RWPE1 (cell line): ENCODE measurements at regions not wholly inside any gene's neighbourhood (a gene's known extent, or its start where the extent isn't known, plus 50 kb on each side); places are given as distances from the start of the nearest gene placed in this dataset.

Source experiments
- CTCF ChIA-PET: fragments of 350-600 bp; sonication (Branson Sonifier 250); formaldehyde crosslinking; extraction: SDS; loops from one replicate; lab custom pipeline; 2021; lab: Yijun Ruan, JAX
- POLR2A ChIA-PET: fragments of 400-600 bp; formaldehyde crosslinking; extraction: SDS; loops from one replicate; lab custom pipeline; 2020; ENCODE audit warnings: antibody characterized with exemption; ENCODE audit not compliant: low non-redundant PET; lab: Yijun Ruan, JAX
- DNase-seq: peaks from one replicate; pipeline ENCODE4 v3.0.0; 2012; ENCODE audit warnings: low spot score
- H3K27ac ChIP-seq: fragments of 450-650 bp; 2 replicates; pipeline ENCODE4 v1.5.1; 2017
- TF ChIP-seq, protein P1 (sequence below): fragments of 450-650 bp; conservative IDR thresholded peaks from 2 replicates; pipeline ENCODE4 v1.5.1; 2017; ENCODE audit warnings: low read depth, mild to moderate bottlenecking

DNA sequence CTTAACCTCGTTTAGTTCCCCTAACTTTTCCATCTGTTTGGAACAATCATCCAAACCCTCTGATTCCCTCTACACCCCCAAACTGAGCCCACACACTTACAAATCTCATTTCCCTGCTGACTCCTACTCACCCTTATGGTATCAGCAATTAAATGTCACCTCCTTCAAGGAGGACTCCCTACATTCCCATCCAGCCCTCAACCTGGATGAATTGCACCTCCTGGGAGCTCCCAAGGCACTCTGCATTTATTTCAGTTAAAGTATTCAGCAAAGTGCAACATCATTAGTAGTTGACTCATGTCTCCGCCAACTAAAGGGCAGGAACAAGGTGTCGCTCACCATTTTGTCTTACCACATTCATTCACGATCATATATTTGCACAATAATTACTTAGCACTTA, 353.5 kb downstream of the TMEM114 start:
- H3K27ac ChIP-seq, result no peak overlapping the region
- POLR2A ChIA-PET, result no interaction called here
- CTCF ChIA-PET, result interaction anchor here (0.5 kb wide), 1 partner anchor 196 kb away, joined by 4 read pairs; no protein-coding TSS in a partner anchor
- TF ChIP-seq, protein P1, sequence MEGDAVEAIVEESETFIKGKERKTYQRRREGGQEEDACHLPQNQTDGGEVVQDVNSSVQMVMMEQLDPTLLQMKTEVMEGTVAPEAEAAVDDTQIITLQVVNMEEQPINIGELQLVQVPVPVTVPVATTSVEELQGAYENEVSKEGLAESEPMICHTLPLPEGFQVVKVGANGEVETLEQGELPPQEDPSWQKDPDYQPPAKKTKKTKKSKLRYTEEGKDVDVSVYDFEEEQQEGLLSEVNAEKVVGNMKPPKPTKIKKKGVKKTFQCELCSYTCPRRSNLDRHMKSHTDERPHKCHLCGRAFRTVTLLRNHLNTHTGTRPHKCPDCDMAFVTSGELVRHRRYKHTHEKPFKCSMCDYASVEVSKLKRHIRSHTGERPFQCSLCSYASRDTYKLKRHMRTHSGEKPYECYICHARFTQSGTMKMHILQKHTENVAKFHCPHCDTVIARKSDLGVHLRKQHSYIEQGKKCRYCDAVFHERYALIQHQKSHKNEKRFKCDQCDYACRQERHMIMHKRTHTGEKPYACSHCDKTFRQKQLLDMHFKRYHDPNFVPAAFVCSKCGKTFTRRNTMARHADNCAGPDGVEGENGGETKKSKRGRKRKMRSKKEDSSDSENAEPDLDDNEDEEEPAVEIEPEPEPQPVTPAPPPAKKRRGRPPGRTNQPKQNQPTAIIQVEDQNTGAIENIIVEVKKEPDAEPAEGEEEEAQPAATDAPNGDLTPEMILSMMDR, result no peak
- DNase-seq, result no peak

DNA sequence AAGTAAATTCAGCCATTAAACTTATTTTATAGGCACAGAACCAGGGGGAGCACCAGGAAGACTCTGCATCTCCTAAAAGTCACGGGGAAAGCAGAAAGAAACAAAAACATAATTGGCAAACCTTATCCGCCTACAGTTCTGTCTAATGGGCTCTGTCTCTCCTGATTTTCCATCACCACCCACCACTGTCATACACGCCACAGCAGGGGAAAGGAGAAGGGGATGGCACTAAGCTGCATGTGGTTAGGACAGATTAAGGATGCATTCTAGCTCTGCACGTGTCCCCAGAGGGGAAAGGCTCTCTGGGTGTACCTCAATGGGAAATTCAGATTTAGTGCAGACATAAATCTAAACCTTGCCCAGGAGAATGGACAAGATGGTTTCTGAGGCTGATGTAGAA, 359.8 kb downstream of the TMEM114 start:
- H3K27ac ChIP-seq, result no peak overlapping the region
- DNase-seq, result no peak
- POLR2A ChIA-PET, result no interaction called here
- TF ChIP-seq, protein P1, result no peak
- CTCF ChIA-PET, result interaction anchor here (0.7 kb wide), 1 partner anchor 135 kb away, joined by 4 read pairs; no protein-coding TSS in a partner anchor

DNA sequence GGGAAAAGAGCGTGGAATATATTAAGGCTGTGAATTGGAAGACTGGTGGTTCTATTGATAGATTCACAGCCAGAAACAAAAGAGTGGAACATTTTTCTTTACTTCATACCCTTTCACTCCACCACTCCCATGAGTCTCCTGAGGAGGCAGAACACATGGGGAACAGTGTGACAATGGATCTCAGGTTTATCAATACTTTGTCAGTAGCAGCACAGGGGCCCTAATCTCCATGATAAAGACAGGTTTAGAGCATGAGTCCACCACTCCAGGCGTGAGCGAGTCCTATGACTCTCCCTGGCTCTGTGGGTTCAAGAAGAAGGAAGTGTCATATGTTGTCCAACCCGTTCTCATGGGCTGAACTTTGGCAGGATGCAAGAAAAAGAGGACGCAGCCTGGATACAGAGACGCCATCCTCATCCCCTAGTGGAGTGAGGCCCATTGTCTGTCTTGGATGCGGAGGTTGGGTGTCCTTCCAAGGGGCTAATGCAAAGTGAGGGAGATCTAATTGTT, 361.2 kb downstream of the TMEM114 start:
- DNase-seq, result no peak
- TF ChIP-seq, protein P1, result no peak
- ChIA-PET POLR2A (no interaction called here), CTCF (no interaction called here)
- no peak overlapping the region for H3K27ac ChIP-seq

DNA sequence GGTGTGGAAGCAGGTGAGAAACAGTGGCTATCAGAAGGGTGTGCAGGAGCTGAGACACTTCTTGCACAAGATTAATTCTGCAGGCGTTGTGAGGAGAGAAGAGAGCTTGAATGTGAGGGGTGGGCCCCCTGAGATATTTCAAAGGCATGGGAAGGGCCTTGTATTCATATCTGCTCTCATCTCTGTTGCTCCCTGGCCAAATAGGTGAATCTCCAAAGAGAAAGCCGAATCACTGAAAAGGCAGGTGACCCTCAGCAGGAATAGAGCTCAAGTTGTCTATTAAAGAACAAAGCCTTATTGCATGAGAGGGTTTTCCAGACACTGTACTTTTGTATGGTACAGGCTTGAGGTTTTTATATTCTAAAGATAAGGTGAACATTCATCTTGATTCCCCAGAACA, 373.1 kb downstream of the TMEM114 start:
- DNase-seq, result no peak
- ChIA-PET POLR2A (no interaction called here), CTCF (interaction anchor here (0.6 kb wide), 1 partner anchor 812 kb away, joined by 4 read pairs; no protein-coding TSS in a partner anchor)
- TF ChIP-seq, protein P1, result no peak
- H3K27ac ChIP-seq, result no peak overlapping the region

DNA sequence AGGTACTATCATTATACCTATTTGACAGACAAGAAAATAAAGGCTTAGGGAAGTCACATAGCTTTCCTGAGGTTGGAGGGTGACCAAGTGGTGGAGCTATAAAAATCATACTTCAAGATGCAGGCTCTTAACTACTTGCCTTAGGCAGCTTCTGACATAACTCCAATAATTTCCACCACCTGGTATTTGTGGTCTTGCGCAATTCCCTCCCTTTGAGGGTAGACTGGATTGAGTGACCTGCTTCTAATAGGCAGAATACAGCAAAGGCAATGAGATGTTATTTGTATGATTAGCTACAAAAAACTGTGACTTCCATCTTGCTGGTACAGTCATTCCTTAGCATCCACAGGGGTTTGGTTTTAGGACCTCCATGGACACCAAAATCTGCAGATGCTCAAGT, 385.5 kb downstream of the TMEM114 start:
- ChIA-PET CTCF (no interaction called here), POLR2A (no interaction called here)
- no peak overlapping the region for H3K27ac ChIP-seq
- TF ChIP-seq, protein P1, result no peak
- DNase-seq, result no peak

DNA sequence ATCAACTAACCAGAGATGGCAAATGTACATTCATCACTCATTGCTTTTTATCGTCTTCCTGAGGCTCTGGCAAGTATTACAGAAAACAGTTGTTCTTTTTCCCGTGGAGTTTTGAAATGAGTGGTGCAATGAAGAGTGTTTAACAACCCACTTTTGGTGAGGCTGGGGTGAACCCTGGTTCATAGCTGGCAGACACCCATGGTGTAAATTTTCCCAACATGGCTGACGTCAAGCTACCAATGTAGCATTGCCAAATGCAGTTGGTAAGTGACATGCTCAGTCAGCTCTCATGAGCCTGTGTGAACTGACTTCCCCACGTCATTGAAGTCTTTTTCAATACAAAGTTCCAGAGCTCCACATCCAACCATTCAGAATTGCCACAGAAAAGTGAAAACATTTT, 386.2 kb downstream of the TMEM114 start:
- H3K27ac ChIP-seq, result no peak overlapping the region
- POLR2A ChIA-PET, result no interaction called here
- TF ChIP-seq, protein P1, result no peak
- DNase-seq, result no peak
- CTCF ChIA-PET, result no interaction called here

DNA sequence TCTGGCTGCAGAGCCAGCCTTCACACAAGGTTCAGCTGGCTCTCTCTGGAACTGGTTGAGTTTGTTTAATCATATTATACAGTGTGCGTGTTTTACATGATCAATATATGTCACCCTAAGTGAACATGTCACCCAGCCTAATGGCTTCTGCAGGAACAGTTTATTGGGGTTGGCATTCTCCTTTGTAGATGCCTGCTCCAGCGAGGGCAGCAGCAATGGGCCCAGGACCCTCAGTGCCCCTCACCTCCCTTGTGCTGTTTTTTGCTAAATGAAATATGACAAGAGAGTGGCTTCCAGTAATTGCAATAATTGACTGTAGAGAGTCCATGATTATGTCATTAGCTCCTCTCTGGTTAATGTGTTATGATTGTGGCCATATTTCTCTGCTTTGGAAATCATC, 387.2 kb downstream of the TMEM114 start:
- CTCF ChIA-PET, result no interaction called here
- TF ChIP-seq, protein P1, result no peak
- no peak overlapping the region for H3K27ac ChIP-seq
- DNase-seq, result no peak
- POLR2A ChIA-PET, result no interaction called here
